IMR-90 (cell line): ENCODE measurements at regions not wholly inside any gene's neighbourhood (a gene's known extent, or its start where the extent isn't known, plus 50 kb on each side); places are given as distances from the start of the nearest gene placed in this dataset.

Experiments used
- ATAC-seq: fragments of 200-7000 bp; cut with Tn5 transposase; 2 replicates; pipeline ENCODE4 v1.9.1; 2020; ENCODE audit warnings: low read depth, mild to moderate bottlenecking, moderate library complexity
- BruUV-seq: library from RNA; stranded (reverse); fragments of 400-500 nt; replicated peaks from 2 replicates; lab custom pipeline; 2021; lab: Mats Ljungman, UMichigan
- CTCF ChIA-PET: fragments of 300-600 bp; formaldehyde crosslinking; extraction: SDS; loops from one replicate; lab custom pipeline; 2021; ENCODE audit warnings: antibody characterized with exemption; lab: Yijun Ruan, JAX
- POLR2A ChIA-PET: fragments of 300-600 bp; sonication (Branson Sonifier 250); formaldehyde crosslinking; loops from one replicate; lab custom pipeline; 2022; ENCODE audit warnings: antibody characterized with exemption; ENCODE audit not compliant: unreplicated experiment; lab: Charles Lee
- DNase-seq: peaks from one replicate; pipeline ENCODE4 v3.0.0; 2013
- H2AFZ ChIP-seq: replicated peaks from 2 replicates; pipeline ENCODE3; 2013; ENCODE audit warnings: low read length, mild to moderate bottlenecking; ENCODE audit not compliant: poor library complexity
- H2AK5ac ChIP-seq: 2 replicates; pipeline ENCODE4 v1.6.1; 2013; ENCODE audit warnings: low read depth, low read length, inconsistent platforms
- H2AK9ac ChIP-seq: replicated peaks from 2 replicates; pipeline ENCODE3; 2013; ENCODE audit warnings: mild to moderate bottlenecking, low read depth, low read length, moderate library complexity; ENCODE audit not compliant: poor library complexity
- H2BK120ac ChIP-seq: 2 replicates; pipeline ENCODE4 v1.6.1; 2013; ENCODE audit warnings: low read depth, low read length, inconsistent platforms
- H2BK15ac ChIP-seq: 3 replicates; pipeline ENCODE4 v1.6.1; 2013; ENCODE audit warnings: low read depth, low read length, inconsistent platforms
- H2BK20ac ChIP-seq: 2 replicates; pipeline ENCODE4 v1.6.1; 2013; ENCODE audit warnings: low read depth, mild to moderate bottlenecking, inconsistent platforms, low read length, moderate library complexity
- H2BK5ac ChIP-seq: 2 replicates; pipeline ENCODE4 v1.6.1; 2013; ENCODE audit warnings: mild to moderate bottlenecking, low read depth, low read length, inconsistent platforms; ENCODE audit not compliant: poor library complexity, severe bottlenecking
- H3K14ac ChIP-seq: replicated peaks from 2 replicates; pipeline ENCODE4 v1.6.1; 2013; ENCODE audit warnings: low read depth, low read length, inconsistent platforms
- H3K18ac ChIP-seq: 2 replicates; pipeline ENCODE4 v1.6.1; 2013; ENCODE audit warnings: low read depth, low read length, control low read depth
- H3K23ac ChIP-seq: 2 replicates; pipeline ENCODE4 v1.6.1; 2013; ENCODE audit warnings: low read depth, low read length, inconsistent platforms
- H3K27ac ChIP-seq: 2 replicates; pipeline ENCODE4 v1.5.1; 2013; ENCODE audit warnings: mild to moderate bottlenecking, control low read depth, low read length; ENCODE audit not compliant: insufficient read depth
- H3K27me3 ChIP-seq: 2 replicates; pipeline ENCODE4 v1.6.1; 2013; ENCODE audit warnings: low read length; ENCODE audit not compliant: control insufficient read depth, insufficient read depth
- H3K36me3 ChIP-seq: 2 replicates; pipeline ENCODE4 v1.6.1; 2013; ENCODE audit warnings: low read length, mixed read lengths; ENCODE audit not compliant: control insufficient read depth, insufficient read depth
- H3K4ac ChIP-seq: 2 replicates; pipeline ENCODE4 v1.6.1; 2013; ENCODE audit warnings: low read depth, low read length, inconsistent platforms
- H3K4me1 ChIP-seq: 2 replicates; pipeline ENCODE4 v1.6.1; 2013; ENCODE audit warnings: low read length, mixed read lengths; ENCODE audit not compliant: control insufficient read depth, insufficient read depth
- H3K4me2 ChIP-seq: 2 replicates; pipeline ENCODE4 v1.6.1; 2013; ENCODE audit warnings: low read depth, mild to moderate bottlenecking, control low read depth, low read length, moderate library complexity
- H3K4me3 ChIP-seq: 2 replicates; pipeline ENCODE4 v1.5.1; 2013; ENCODE audit warnings: low read depth, mild to moderate bottlenecking, control low read depth, low read length, moderate library complexity; ENCODE audit not compliant: insufficient read depth
- H3K56ac ChIP-seq: 2 replicates; pipeline ENCODE4 v1.6.1; 2013; ENCODE audit warnings: low read length, inconsistent platforms; ENCODE audit not compliant: insufficient read depth; ENCODE audit errors: extremely low read depth
- H3K79me1 ChIP-seq, 2 experiments: 2 replicates each; pipeline ENCODE4 v1.6.1; 2013; ENCODE audit warnings: low read length in 2 of 2, inconsistent platforms in 1 of 2, low read depth in 1 of 2
- H3K9ac ChIP-seq: 2 replicates; pipeline ENCODE4 v1.6.1; 2013; ENCODE audit warnings: low read depth, low read length, control low read depth
- H3K9me1 ChIP-seq: 2 replicates; pipeline ENCODE4 v1.6.1; 2013; ENCODE audit warnings: low read length, inconsistent platforms; ENCODE audit not compliant: insufficient read depth
- H3K9me3 ChIP-seq: 2 replicates; pipeline ENCODE4 v1.6.1; 2013; ENCODE audit warnings: low read length; ENCODE audit not compliant: control insufficient read depth, insufficient read depth
- H4K20me1 ChIP-seq: 2 replicates; pipeline ENCODE4 v1.6.1; 2013; ENCODE audit warnings: low read length, inconsistent platforms; ENCODE audit not compliant: insufficient read depth
- H4K5ac ChIP-seq: 2 replicates; pipeline ENCODE4 v1.6.1; 2013; ENCODE audit warnings: mild to moderate bottlenecking, low read depth, low read length, control low read depth
- H4K8ac ChIP-seq, 2 experiments: 2 replicates each; pipeline ENCODE4 v1.6.1; 2013; ENCODE audit warnings: low read depth in 2 of 2, low read length in 2 of 2, control low read depth in 1 of 2, inconsistent platforms in 1 of 2
- H4K91ac ChIP-seq: 2 replicates; pipeline ENCODE4 v1.6.1; 2013; ENCODE audit warnings: low read depth, low read length, inconsistent platforms; ENCODE audit not compliant: insufficient read depth
- CTCF ChIP-seq: conservative IDR thresholded peaks from 2 replicates; pipeline ENCODE4 v1.5.1; 2012; ENCODE audit warnings: mild to moderate bottlenecking, low read depth, low read length, improper control_type of control experiment
- SMC3 ChIP-seq: fragments of 150-350 bp; IDR thresholded peaks from 2 replicates; pipeline ENCODE4 v1.6.1; 2016; ENCODE audit warnings: low read depth, mild to moderate bottlenecking, antibody characterized with exemption, low read length, moderate library complexity
- dilution Hi-C: fragments of 300-500 bp; cut with HindIII; formaldehyde crosslinking; loops from one replicate; pipeline ENCODE4 v1.14.3; 2018; ENCODE audit warnings: low sequenced_read_pairs; ENCODE audit not compliant: unreplicated experiment
- in situ Hi-C: fragments of 300-500 bp; cut with MboI; formaldehyde crosslinking; loops from 3 replicates; pipeline ENCODE4 v1.14.3; 2019; ENCODE audit warnings: low sequenced_read_pairs, inconsistent platforms, mixed read lengths
- intact Hi-C: fragments of 100-400 bp; cut with micrococcal nuclease; formaldehyde crosslinking; loops from 2 replicates; pipeline ENCODE4 v1.10.0; 2022

DNA sequence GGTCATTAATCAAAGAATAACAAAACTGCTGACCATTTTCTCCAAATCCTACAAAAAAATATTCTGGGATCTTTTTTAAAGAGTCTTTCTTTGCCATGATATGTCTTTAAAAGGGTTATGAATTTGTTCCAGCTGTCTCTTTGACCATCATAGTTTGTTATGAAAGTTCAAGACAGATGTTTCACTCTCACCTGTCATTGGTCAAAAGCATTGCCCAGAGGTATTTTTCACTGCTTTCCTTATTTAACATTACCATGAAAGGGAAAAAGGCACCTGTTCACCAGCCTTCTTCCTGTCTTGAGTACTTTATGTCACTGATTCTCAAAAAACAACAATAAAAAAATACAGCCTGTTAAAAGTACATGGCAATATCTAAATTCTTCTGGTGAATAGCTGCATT, 643.8 kb downstream of the FAT4 start:
- Histone ChIP-seq H4K91ac (no peak overlapping the region), H3K4me3 (no peak overlapping the region), H3K27me3 (no peaks in the 10 kb centered on the region), H3K27ac (no peak overlapping the region), H3K9me3 (no peaks in the 10 kb centered on the region), H3K18ac (no peak overlapping the region), H3K56ac (no peak overlapping the region), H4K5ac (no peak overlapping the region), H2BK15ac (no peak overlapping the region), H3K23ac (no peak overlapping the region), H2BK5ac (no peak overlapping the region), H3K4me1 (no peaks in the 10 kb centered on the region), H4K20me1 (no peaks in the 10 kb centered on the region), H2AK5ac (no peak overlapping the region), H2BK20ac (no peak overlapping the region), H3K4me2 (no peak overlapping the region), H3K9me1 (no peaks in the 10 kb centered on the region), H2BK120ac (no peak overlapping the region), H3K14ac (no peak overlapping the region), H4K8ac (no peak overlapping the region), H3K4ac (no peak overlapping the region), H3K79me1 (no peaks in the 10 kb centered on the region), H3K9ac (no peak overlapping the region), H3K36me3 (no peaks in the 10 kb centered on the region), H2AK9ac (no peak overlapping the region), H2AFZ (no peak overlapping the region)
- in situ Hi-C loops = no loop called here
- DNase-seq (no peak), ATAC-seq (no peak)
- CTCF ChIA-PET = no interaction called here
- TF ChIP-seq SMC3 = no peak
- TF ChIP-seq CTCF = no peak
- POLR2A ChIA-PET = no interaction called here
- intact Hi-C loops = no loop called here
- no TSS peak for BruUV-seq
- dilution Hi-C loops = no loop called here
